ENCODE measurements at regions not wholly inside any gene's neighbourhood (a gene's known extent, or its start where the extent isn't known, plus 50 kb on each side); places are given as distances from the start of the nearest gene placed in this dataset.
"Not testable (repeated sequence)": the region's sequence is repeated elsewhere in the genome, so short reads cannot be mapped to it uniquely, and the experiment has no call there.

GRCh38 chr19:27955485-27956480 lies 1257.2 kb downstream of the UQCRFS1 start:
- Histone ChIP-seq H2AFZ (no peak overlapping the region), H3K27me3 (ENCODE audit: insufficient read depth, low read depth) (no peaks in the 10 kb centered on the region), H3K79me2 (ENCODE audit: low read depth) (no peaks in the 10 kb centered on the region), H3K4me3 (no peak overlapping the region), H4K20me1 (ENCODE audit: insufficient read depth) (no peaks in the 10 kb centered on the region), H3K4me1 (replicated peaks; ENCODE audit: insufficient read depth) (no peaks in the 10 kb centered on the region), H3K27ac (no peak overlapping the region), H3K9me2 (ENCODE audit: insufficient read depth) (no peaks in the 10 kb centered on the region), H3K36me3 (ENCODE audit: low read depth) (no peaks in the 10 kb centered on the region), H3F3A (ENCODE audit: insufficient read depth, low read depth) (no peaks in the 10 kb centered on the region), H3K9me3 (ENCODE audit: insufficient read depth, low read depth) (no peaks in the 10 kb centered on the region), H3K4me2 (no peak overlapping the region)
- DNase-seq, result no peak
- BruUV-seq (replicated peaks), result no TSS peak
- intact Hi-C loops (cut with micrococcal nuclease; ENCODE audit: unreplicated experiment), result no loop called here
- ChIA-PET CTCF (no interaction called here), POLR2A (ENCODE audit: unreplicated experiment) (no interaction called here)
- TF ChIP-seq EZH2 (IDR thresholded peaks at IDR 0.05; ENCODE audit: low read depth) (no peak), CTCF (conservative IDR thresholded peaks at IDR 0.05) (no peak)

- CTCF ChIA-PET; DNase-seq; POLR2A ChIA-PET (ENCODE audit: unreplicated experiment); H3K4me3 ChIP-seq; BruUV-seq (replicated peaks); H3K36me3 ChIP-seq (ENCODE audit: low read depth); H3K9me3 ChIP-seq (ENCODE audit: insufficient read depth, low read depth); H3K9me2 ChIP-seq (ENCODE audit: insufficient read depth); intact Hi-C loops (cut with micrococcal nuclease; ENCODE audit: unreplicated experiment); H3F3A ChIP-seq (ENCODE audit: insufficient read depth, low read depth); H4K20me1 ChIP-seq (ENCODE audit: insufficient read depth); H3K27ac ChIP-seq; H3K79me2 ChIP-seq (ENCODE audit: low read depth); H2AFZ ChIP-seq; H3K4me2 ChIP-seq; H3K4me1 ChIP-seq (replicated peaks; ENCODE audit: insufficient read depth); H3K27me3 ChIP-seq (ENCODE audit: insufficient read depth, low read depth): not testable (repeated sequence)
Measured at GRCh38 chr19:27942607-27943006, 1270.3 kb downstream of the UQCRFS1 start.

- no peaks in the 10 kb centered on the region for H3K9me2 ChIP-seq (ENCODE audit: insufficient read depth)
- H3K27me3 ChIP-seq (ENCODE audit: insufficient read depth, low read depth), result no peaks in the 10 kb centered on the region
- H3K79me2 ChIP-seq (ENCODE audit: low read depth), result no peaks in the 10 kb centered on the region
- POLR2A ChIA-PET (ENCODE audit: unreplicated experiment), result no interaction called here
- no peaks in the 10 kb centered on the region for H3K36me3 ChIP-seq (ENCODE audit: low read depth)
- no peaks in the 10 kb centered on the region for H3F3A ChIP-seq (ENCODE audit: insufficient read depth, low read depth)
- H3K9me3 ChIP-seq (ENCODE audit: insufficient read depth, low read depth), result no peaks in the 10 kb centered on the region
- H2AFZ ChIP-seq, result no peak overlapping the region
- no peak overlapping the region for H3K4me3 ChIP-seq
- intact Hi-C loops (cut with micrococcal nuclease; ENCODE audit: unreplicated experiment), result no loop called here
- no peak for DNase-seq
- H3K27ac ChIP-seq, result no peak overlapping the region
- no TSS peak for BruUV-seq (replicated peaks)
- no peaks in the 10 kb centered on the region for H3K4me1 ChIP-seq (replicated peaks; ENCODE audit: insufficient read depth)
- no peaks in the 10 kb centered on the region for H4K20me1 ChIP-seq (ENCODE audit: insufficient read depth)
- CTCF ChIA-PET, result no interaction called here
- TF ChIP-seq CTCF (conservative IDR thresholded peaks at IDR 0.05), result no peak
- TF ChIP-seq EZH2 (IDR thresholded peaks at IDR 0.05; ENCODE audit: low read depth), result no peak
- H3K4me2 ChIP-seq, result no peak overlapping the region
Measured at GRCh38 chr19:27936139-27936538, 1276.8 kb downstream of the UQCRFS1 start.

Measured in PC-9 (cell line).